GM18520 (cell line): ENCODE measurements at regions not wholly inside any gene's neighbourhood (a gene's known extent, or its start where the extent isn't known, plus 50 kb on each side); places are given as distances from the start of the nearest gene placed in this dataset.

ENCODE experiments used
- ATAC-seq: cut with Tn5 transposase; IDR thresholded peaks from one replicate; pipeline ENCODE4 v1.9.1; 2021; ENCODE audit not compliant: unreplicated experiment

- ATAC-seq: no peak
These were observed 419.0 kb upstream of the DAB2 start for GRCh38 chr5:39843767-39844166.

- no peak for ATAC-seq
These were observed 410.6 kb upstream of the DAB2 start for GRCh38 chr5:39835371-39835770.

DNA sequence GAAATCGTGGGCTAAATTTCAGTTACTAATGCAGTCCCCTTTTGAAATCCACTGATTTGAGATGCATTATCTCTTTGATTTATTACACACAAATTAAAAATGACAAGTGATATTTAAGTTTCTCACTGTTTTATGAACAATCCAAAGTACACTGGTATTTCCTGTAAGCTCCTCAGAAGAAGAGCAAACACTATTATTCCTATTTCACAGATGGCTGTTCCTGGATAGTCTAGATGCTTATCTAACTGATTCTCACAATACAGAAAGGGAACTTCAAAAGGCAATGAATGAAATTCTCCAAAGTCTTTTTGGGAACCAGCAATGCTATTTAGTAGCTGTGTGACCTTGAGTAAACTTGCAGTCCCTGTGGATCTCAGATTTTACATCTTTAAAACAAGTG lies 404.7 kb upstream of the DAB2 start:
- ATAC-seq: no peak

- ATAC-seq: no peak
These were observed 401.3 kb upstream of the DAB2 start for GRCh38 chr5:39826051-39826450.

DNA sequence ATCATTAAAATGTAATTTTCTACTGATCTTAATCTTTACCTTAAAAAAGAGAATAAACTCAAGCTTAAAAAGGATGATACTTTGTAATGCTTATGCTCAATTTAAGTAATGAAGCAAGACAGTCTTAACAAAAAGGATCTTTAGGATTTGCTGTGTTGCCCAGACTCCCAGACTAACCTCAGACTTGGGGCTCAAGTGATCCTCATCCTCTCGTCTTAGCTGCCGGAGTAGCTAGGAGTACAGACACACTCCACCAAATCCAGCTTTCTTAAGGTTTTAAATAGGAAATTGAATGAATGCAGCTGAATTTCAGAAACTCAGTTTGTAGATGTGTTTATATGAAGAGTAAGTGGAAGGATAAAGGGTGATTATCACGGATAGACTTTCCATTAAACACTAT lies 400.5 kb upstream of the DAB2 start:
- ATAC-seq: no peak

DNA sequence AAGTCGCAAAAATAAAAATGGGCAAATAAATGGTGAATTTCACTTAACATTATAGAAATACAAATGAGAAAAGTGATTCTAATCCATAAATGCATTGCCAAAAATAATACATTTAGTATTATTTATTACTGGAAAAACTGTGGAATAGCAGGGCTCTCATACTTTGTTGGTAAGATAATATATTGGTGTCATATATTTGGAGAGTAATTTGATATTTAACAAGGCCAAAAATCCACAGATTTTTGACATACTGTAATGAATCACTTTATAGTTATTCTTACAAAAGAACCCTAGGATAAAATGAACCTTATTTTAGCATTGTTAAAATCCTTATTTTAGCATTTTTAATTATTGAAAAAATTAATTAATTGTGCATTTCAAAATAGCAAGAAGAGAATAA lies 397.2 kb upstream of the DAB2 start:
- ATAC-seq: no peak

- ATAC-seq: no peak
These were observed 392.1 kb upstream of the DAB2 start for GRCh38 chr5:39816866-39817265.

- ATAC-seq: no peak
These were observed 391.5 kb upstream of the DAB2 start for GRCh38 chr5:39816156-39816845.

DNA sequence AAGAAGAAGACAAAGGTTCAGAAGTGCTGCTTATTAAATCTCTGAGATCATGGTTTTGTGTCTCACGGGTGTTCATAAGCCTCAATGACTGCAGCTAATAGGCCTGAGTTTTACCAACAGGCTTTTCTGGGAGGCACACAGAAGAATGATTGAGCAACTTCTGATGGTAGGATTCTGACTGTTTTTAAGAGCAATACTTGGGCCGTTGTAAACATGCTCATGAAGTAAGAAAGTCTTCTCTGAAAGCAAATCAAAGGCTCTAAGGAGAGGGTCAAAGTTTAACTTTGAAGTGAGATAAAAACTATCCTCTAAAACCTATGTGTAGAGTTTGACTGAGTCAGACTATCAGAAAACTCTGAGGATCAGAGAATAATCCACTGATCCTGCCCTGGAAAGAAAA lies 390.9 kb upstream of the DAB2 start:
- ATAC-seq: no peak

GRCh38 chr5:39811381-39811780 lies 386.6 kb upstream of the DAB2 start:
- no peak for ATAC-seq

DNA sequence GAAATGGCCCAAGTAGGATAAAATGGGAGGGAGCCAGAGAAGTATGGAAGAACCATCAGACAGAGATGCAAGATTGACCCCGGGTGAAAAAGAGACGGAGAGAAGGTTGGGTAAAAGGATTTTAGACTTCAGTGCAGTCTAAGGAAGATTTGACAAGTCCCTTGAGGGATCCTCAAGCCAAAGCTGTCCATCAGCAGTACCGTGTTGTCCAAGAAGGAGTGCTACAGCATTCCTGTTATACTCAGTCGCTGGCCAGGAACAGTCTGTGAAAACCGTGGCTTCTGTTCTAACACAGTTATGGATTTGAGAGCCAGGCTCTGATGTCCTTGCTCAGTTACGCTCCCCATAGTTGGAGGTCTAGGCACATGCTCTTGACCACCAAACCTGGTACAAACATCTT lies 383.9 kb upstream of the DAB2 start:
- ATAC-seq: no peak

- ATAC-seq: no peak
These were observed 376.5 kb upstream of the DAB2 start for GRCh38 chr5:39801306-39801705.

DNA sequence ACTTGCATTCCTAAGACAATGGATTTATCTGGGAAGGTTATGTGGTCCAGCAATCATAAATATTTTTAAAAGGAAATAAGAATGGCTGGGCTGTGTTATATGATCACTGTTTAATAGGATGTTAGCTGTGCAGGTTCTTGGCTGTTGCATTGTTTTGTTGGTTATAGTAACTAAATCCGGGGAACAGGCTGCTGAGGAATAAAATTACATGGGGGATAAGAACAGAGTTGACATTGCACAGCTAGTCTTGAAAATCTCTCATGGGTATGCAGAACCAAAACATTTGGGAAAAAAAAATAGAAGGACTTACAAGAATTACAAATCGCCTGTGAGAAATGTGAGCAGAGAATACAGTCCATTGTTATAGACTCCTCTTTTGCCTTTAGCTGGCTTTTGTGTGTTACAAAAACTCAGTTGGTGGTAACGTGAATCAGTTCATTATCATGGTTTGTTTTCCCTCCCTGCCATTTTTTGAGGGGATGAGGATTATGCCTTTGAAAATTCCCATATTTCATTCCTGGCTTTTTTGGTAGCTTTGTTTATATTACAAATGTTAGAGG lies 375.3 kb upstream of the DAB2 start:
- ATAC-seq: no peak

- ATAC-seq: no peak
These were observed 374.5 kb upstream of the DAB2 start for GRCh38 chr5:39799242-39799641.

- ATAC-seq: no peak
These were observed 369.9 kb upstream of the DAB2 start for GRCh38 chr5:39794513-39795210.

DNA sequence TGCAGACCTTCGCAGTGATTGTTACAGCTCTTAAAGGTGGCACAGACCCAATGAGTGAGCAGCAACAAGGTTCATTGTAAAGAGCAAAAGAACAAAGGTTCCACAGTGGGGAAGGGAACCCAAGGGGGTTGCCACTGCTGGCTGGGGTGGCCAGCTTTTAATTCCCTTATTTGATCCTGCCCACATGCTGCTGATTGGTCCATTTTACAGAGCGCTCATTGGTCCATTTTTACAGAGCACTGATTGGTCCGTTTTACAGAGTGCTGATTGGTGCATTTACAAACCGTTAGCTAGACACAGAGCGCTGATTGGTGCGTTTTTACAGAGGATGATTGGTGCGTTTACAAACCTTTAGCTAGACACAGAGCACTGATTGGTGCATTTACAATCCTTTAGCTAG lies 360.6 kb upstream of the DAB2 start:
- no peak for ATAC-seq

DNA sequence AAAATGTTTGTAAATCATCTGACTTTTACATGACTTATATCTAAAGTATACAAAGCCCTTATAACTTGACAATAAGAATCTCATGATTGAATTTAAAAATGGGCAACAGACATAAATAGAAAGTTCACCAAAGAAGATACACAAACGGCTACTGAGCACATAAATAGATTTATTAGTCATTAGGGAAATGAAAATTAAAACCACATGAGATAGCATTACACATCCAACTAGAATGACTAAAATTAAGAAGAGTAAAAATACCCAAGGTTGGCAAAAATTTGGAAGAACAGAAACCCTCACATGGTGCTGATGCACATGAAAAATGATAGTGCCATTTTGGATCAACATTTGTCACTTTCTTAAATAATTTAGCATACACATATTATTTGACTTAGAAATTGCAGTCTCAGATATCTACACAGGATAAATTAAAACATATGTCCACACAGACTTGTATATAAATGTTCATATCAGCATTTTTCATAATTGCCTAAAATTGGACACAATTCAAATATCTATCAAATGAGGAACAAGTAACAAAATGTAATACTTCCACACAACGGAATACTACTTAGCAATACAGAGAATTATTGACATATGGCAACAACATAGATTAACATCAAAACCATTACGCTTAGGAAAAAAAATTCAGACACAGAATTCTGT lies 359.1 kb upstream of the DAB2 start:
- no peak for ATAC-seq

- no peak for ATAC-seq
These were observed 355.6 kb upstream of the DAB2 start for GRCh38 chr5:39780347-39780746.

DNA sequence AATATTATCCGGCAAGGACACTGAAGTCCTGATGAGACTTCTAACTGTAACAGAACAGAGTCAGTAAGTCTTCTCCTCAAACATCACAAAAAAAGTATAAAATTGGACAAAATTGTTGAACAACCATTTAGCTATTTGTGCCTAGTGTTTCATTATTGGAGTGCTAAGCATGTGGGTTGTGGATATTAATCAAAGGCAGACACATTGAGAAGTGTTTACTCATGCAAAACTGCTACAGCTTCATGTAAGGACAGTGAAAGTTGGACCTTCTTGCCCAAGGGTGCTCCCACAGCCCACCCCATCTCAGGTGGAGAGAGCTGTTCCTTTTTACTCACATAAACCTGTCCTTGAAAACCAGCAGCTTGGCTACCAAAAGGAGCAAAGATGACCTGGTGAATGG lies 355.1 kb upstream of the DAB2 start:
- no peak for ATAC-seq

DNA sequence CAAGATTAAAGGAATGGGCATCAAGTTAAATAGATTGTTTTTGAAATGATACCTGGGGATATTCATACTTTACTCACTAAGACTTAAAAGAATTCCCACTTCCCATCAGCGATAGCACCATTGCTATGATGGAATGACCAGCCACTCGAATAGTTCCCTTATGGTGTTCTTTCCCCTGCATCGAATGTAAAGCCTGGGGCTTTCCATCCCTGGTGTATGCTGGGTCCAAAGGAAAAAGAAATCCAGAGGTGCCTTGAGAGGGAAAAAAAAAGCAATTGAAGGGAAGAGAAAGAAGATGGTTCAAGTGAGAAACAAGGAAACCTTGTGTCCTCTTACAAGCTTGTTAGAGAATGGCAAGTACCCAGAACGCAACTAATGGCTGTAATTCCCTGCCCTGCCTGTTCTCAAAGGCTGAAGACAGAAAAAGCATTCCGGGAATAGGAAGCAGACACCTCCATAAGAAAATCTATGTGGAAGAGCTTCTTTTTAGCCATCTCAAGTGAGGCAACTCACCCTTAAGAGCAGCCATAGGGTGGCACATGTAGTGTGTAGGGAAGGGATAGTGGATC lies 351.1 kb upstream of the DAB2 start:
- no peak for ATAC-seq

- no peak for ATAC-seq
These were observed 350.5 kb upstream of the DAB2 start for GRCh38 chr5:39775086-39775796.
